H1 (cell line): ENCODE measurements at regions not wholly inside any gene's neighbourhood (a gene's known extent, or its start where the extent isn't known, plus 50 kb on each side); places are given as distances from the start of the nearest gene placed in this dataset.

Source experiments
- SP2 ChIP-seq: IDR thresholded peaks from 2 replicates; pipeline ENCODE4 v1.6.1; 2012; ENCODE audit warnings: mild to moderate bottlenecking, low read length, inconsistent platforms
- TF ChIP-seq, protein P1 (sequence below): fragments of 300-600 bp; sonication (generic); IDR thresholded peaks from 2 replicates; pipeline ENCODE4 v1.7.1; 2012; ENCODE audit warnings: low read length, moderate library complexity, mild to moderate bottlenecking, inconsistent platforms; ENCODE audit not compliant: insufficient replicate concordance

DNA sequence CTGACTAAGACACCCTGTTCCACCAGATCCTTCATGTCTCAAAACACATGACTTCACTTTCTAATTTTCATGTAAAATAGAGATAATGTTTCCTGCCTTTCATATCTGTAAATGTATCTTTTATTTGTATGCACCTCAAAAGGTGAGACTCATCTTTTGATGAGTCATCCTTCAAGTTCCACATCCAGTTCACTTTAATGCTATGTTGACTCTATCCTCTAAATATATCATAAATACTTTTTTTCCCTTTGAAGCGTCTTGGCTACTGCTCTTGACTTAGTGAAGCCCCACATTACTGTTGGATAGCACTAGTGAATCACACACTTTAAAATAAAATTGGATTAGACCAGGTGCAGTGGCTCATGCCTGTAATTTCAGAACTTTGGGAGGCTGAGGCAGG is 741.1 kb downstream of the VGLL3 start (continued):
- TF ChIP-seq, protein P1, sequence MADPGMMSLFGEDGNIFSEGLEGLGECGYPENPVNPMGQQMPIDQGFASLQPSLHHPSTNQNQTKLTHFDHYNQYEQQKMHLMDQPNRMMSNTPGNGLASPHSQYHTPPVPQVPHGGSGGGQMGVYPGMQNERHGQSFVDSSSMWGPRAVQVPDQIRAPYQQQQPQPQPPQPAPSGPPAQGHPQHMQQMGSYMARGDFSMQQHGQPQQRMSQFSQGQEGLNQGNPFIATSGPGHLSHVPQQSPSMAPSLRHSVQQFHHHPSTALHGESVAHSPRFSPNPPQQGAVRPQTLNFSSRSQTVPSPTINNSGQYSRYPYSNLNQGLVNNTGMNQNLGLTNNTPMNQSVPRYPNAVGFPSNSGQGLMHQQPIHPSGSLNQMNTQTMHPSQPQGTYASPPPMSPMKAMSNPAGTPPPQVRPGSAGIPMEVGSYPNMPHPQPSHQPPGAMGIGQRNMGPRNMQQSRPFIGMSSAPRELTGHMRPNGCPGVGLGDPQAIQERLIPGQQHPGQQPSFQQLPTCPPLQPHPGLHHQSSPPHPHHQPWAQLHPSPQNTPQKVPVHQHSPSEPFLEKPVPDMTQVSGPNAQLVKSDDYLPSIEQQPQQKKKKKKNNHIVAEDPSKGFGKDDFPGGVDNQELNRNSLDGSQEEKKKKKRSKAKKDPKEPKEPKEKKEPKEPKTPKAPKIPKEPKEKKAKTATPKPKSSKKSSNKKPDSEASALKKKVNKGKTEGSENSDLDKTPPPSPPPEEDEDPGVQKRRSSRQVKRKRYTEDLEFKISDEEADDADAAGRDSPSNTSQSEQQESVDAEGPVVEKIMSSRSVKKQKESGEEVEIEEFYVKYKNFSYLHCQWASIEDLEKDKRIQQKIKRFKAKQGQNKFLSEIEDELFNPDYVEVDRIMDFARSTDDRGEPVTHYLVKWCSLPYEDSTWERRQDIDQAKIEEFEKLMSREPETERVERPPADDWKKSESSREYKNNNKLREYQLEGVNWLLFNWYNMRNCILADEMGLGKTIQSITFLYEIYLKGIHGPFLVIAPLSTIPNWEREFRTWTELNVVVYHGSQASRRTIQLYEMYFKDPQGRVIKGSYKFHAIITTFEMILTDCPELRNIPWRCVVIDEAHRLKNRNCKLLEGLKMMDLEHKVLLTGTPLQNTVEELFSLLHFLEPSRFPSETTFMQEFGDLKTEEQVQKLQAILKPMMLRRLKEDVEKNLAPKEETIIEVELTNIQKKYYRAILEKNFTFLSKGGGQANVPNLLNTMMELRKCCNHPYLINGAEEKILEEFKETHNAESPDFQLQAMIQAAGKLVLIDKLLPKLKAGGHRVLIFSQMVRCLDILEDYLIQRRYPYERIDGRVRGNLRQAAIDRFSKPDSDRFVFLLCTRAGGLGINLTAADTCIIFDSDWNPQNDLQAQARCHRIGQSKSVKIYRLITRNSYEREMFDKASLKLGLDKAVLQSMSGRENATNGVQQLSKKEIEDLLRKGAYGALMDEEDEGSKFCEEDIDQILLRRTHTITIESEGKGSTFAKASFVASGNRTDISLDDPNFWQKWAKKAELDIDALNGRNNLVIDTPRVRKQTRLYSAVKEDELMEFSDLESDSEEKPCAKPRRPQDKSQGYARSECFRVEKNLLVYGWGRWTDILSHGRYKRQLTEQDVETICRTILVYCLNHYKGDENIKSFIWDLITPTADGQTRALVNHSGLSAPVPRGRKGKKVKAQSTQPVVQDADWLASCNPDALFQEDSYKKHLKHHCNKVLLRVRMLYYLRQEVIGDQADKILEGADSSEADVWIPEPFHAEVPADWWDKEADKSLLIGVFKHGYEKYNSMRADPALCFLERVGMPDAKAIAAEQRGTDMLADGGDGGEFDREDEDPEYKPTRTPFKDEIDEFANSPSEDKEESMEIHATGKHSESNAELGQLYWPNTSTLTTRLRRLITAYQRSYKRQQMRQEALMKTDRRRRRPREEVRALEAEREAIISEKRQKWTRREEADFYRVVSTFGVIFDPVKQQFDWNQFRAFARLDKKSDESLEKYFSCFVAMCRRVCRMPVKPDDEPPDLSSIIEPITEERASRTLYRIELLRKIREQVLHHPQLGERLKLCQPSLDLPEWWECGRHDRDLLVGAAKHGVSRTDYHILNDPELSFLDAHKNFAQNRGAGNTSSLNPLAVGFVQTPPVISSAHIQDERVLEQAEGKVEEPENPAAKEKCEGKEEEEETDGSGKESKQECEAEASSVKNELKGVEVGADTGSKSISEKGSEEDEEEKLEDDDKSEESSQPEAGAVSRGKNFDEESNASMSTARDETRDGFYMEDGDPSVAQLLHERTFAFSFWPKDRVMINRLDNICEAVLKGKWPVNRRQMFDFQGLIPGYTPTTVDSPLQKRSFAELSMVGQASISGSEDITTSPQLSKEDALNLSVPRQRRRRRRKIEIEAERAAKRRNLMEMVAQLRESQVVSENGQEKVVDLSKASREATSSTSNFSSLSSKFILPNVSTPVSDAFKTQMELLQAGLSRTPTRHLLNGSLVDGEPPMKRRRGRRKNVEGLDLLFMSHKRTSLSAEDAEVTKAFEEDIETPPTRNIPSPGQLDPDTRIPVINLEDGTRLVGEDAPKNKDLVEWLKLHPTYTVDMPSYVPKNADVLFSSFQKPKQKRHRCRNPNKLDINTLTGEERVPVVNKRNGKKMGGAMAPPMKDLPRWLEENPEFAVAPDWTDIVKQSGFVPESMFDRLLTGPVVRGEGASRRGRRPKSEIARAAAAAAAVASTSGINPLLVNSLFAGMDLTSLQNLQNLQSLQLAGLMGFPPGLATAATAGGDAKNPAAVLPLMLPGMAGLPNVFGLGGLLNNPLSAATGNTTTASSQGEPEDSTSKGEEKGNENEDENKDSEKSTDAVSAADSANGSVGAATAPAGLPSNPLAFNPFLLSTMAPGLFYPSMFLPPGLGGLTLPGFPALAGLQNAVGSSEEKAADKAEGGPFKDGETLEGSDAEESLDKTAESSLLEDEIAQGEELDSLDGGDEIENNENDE: no peak
- no peak for TF ChIP-seq SP2
